CD4-positive, alpha-beta T cell (primary cell): ENCODE measurements at regions not wholly inside any gene's neighbourhood (a gene's known extent, or its start where the extent isn't known, plus 50 kb on each side); places are given as distances from the start of the nearest gene placed in this dataset.

Experiments used
- ATAC-seq: fragments of 200-7000 bp; cut with Tn5 transposase; one replicate; pipeline ENCODE4 v1.10.0; 2022; ENCODE audit warnings: mild to moderate bottlenecking; ENCODE audit not compliant: poor library complexity
- CTCF ChIA-PET: fragments of 350-600 bp; sonication (Branson Sonifier 250); formaldehyde crosslinking; loops from one replicate; lab custom pipeline; 2021; ENCODE audit warnings: antibody characterized with exemption, inconsistent platforms; lab: Charles Lee
- POLR2A ChIA-PET: fragments of 350-600 bp; sonication (Branson Sonifier 250); formaldehyde crosslinking; loops from one replicate; lab custom pipeline; 2021; ENCODE audit warnings: antibody characterized with exemption, inconsistent platforms; lab: Charles Lee
- DNase-seq, 14 experiments: peaks; one replicate each; pipeline ENCODE4 v3.0.0-alpha.2; 2013 to 2020; ENCODE audit warnings: mixed read lengths in 2 of 14
- H3K27ac ChIP-seq, 2 donors: one replicate each; pipeline versions ENCODE4 v1.5.1 to v1.7.0; 2013; ENCODE audit warnings: low read length in 2 of 2, low read depth in 1 of 2, mild to moderate bottlenecking in 1 of 2
- H3K27me3 ChIP-seq, 2 experiments: 1 replicate in 1 of 2; 2 replicates in 1 of 2; pipeline versions ENCODE4 v1.6.1 to v1.7.0; 2013; ENCODE audit warnings: low read length in 2 of 2, control low read depth in 1 of 2, mild to moderate bottlenecking in 1 of 2, moderate library complexity in 1 of 2; ENCODE audit not compliant: insufficient read depth in 2 of 2, control insufficient read depth in 1 of 2
- H3K36me3 ChIP-seq: one replicate; pipeline ENCODE4 v1.6.1; 2013; ENCODE audit warnings: low read length, control low read depth; ENCODE audit not compliant: insufficient read depth
- H3K4me1 ChIP-seq: one replicate; pipeline ENCODE4 v1.6.1; 2013; ENCODE audit warnings: low read length, control low read depth; ENCODE audit not compliant: insufficient read depth
- H3K4me3 ChIP-seq: one replicate; pipeline ENCODE4 v1.5.1; 2013; ENCODE audit warnings: mild to moderate bottlenecking, low read length, moderate library complexity
- H3K9me3 ChIP-seq, 2 experiments: 1 replicate in 1 of 2; 2 replicates in 1 of 2; pipeline versions ENCODE4 v1.6.1 to v1.7.0; 2013; ENCODE audit warnings: low read length in 2 of 2, mild to moderate bottlenecking in 2 of 2, control low read depth in 1 of 2, moderate library complexity in 1 of 2; ENCODE audit not compliant: control insufficient read depth in 1 of 2, insufficient read depth in 1 of 2
- H3K27ac Mint-ChIP-seq: one replicate; pipeline ENCODE4 v1.8.0; 2020; ENCODE audit warnings: mixed read lengths
- H3K27me3 Mint-ChIP-seq: one replicate; pipeline ENCODE4 v1.8.0; 2021; ENCODE audit warnings: mixed read lengths
- H3K36me3 Mint-ChIP-seq: one replicate; pipeline ENCODE4 v1.8.0; 2021; ENCODE audit warnings: low read depth, mixed read lengths
- H3K4me1 Mint-ChIP-seq: one replicate; pipeline ENCODE4 v1.8.0; 2021; ENCODE audit warnings: low read depth, mixed read lengths
- H3K4me3 Mint-ChIP-seq: one replicate; pipeline ENCODE4 v1.8.0; 2020; ENCODE audit warnings: mild to moderate bottlenecking, mixed read lengths
- H3K9me3 Mint-ChIP-seq: one replicate; pipeline ENCODE4 v1.8.0; 2020; ENCODE audit warnings: mixed read lengths
- CTCF ChIP-seq: fragments of 200-600 bp; IDR thresholded peaks from one replicate; pipeline ENCODE4 v1.8.0; 2022; ENCODE audit warnings: antibody characterized with exemption, mild to moderate bottlenecking
- intact Hi-C, 2 experiments: fragments of 100-400 bp; cut with DNase I in 1 of 2; cut with micrococcal nuclease in 1 of 2; formaldehyde crosslinking; loops; one replicate each; pipeline versions ENCODE4 v1.15.1 to v1.9.0; 2023 to 2025; cut with DNase I, micrococcal nuclease

GRCh38 chr4:19230906-19231545, 1020.7 kb upstream of the SLIT2 start:
- Histone ChIP-seq H3K4me1 (no peaks in the 10 kb centered on the region), H3K27ac (no peak overlapping the region), H3K36me3 (no peaks in the 10 kb centered on the region), H3K27me3 (no peaks in the 10 kb centered on the region), H3K9me3 (peaks cover 0 to 3% of the 10 kb centered on the region in 2 experiments), H3K4me3 (no peak overlapping the region)
- ATAC-seq (no peak), DNase-seq (no peak)
- Mint-ChIP-seq H3K27me3 (no peaks in the 10 kb centered on the region), H3K27ac (no peak overlapping the region), H3K4me1 (no peaks in the 10 kb centered on the region), H3K36me3 (no peaks in the 10 kb centered on the region), H3K4me3 (no peak overlapping the region), H3K9me3 (peaks cover 6% of the 10 kb centered on the region)
- ChIA-PET POLR2A (no interaction called here), CTCF (no interaction called here)
- no peak for TF ChIP-seq CTCF
- intact Hi-C loops = no loop called here

GRCh38 chr4:19227701-19228100, 1024.0 kb upstream of the SLIT2 start:
- H3K9me3 ChIP-seq = peaks cover 0 to 3% of the 10 kb centered on the region in 2 experiments
- Mint-ChIP-seq H3K4me3 (no peak overlapping the region), H3K4me1 (no peaks in the 10 kb centered on the region), H3K36me3 (no peaks in the 10 kb centered on the region), H3K9me3 (peaks cover 3% of the 10 kb centered on the region), H3K27ac (no peak overlapping the region), H3K27me3 (no peaks in the 10 kb centered on the region)
- no peak for TF ChIP-seq CTCF
- H3K4me1 ChIP-seq = no peaks in the 10 kb centered on the region
- ChIA-PET POLR2A (no interaction called here), CTCF (no interaction called here)
- no peaks in the 10 kb centered on the region for H3K36me3 ChIP-seq
- no peak overlapping the region for H3K27ac ChIP-seq
- H3K4me3 ChIP-seq = no peak overlapping the region
- no peak for ATAC-seq
- intact Hi-C loops = loop anchor here in 1 of 2 experiments (10.0 kb wide), 1 partner anchor 1457 kb away; no protein-coding TSS in a partner anchor
- no peak for DNase-seq
- H3K27me3 ChIP-seq = no peaks in the 10 kb centered on the region

GRCh38 chr4:19224820-19225219, 1026.9 kb upstream of the SLIT2 start:
- H3K4me3 ChIP-seq = no peak overlapping the region
- Mint-ChIP-seq H3K4me1 (no peaks in the 10 kb centered on the region), H3K9me3 (no peaks in the 10 kb centered on the region), H3K27me3 (no peaks in the 10 kb centered on the region), H3K27ac (no peak overlapping the region), H3K4me3 (no peak overlapping the region), H3K36me3 (no peaks in the 10 kb centered on the region)
- H3K27ac ChIP-seq = no peak overlapping the region
- CTCF ChIA-PET = interaction anchor here (0.7 kb wide), 1 partner anchor 35 kb away, joined by 3 read pairs; no protein-coding TSS in a partner anchor
- H3K9me3 ChIP-seq = peaks cover 0 to 5% of the 10 kb centered on the region in 2 experiments
- H3K4me1 ChIP-seq = no peaks in the 10 kb centered on the region
- POLR2A ChIA-PET = no interaction called here
- no peak for TF ChIP-seq CTCF
- H3K36me3 ChIP-seq = no peaks in the 10 kb centered on the region
- intact Hi-C loops = loop anchor here in 1 of 2 experiments (10.0 kb wide), 1 partner anchor 1460 kb away; no protein-coding TSS in a partner anchor
- ATAC-seq (no peak), DNase-seq (no peak)
- no peaks in the 10 kb centered on the region for H3K27me3 ChIP-seq
